ENCODE measurements at regions not wholly inside any gene's neighbourhood (a gene's known extent, or its start where the extent isn't known, plus 50 kb on each side); places are given as distances from the start of the nearest gene placed in this dataset.
A peak's percentile ranks its signal among the peaks of the same experiment; 100 is the strongest.

GRCh38 chr5:101608322-101608721 is 687.8 kb downstream of the SLCO4C1 start:
- no peaks in the 10 kb centered on the region for H3K4me1 ChIP-seq (ENCODE audit: control insufficient read depth in 1 of 2, low read depth in 2 of 2)
- no peaks in the 10 kb centered on the region for H3K9me3 ChIP-seq
- no peak overlapping the region for H3K4me3 ChIP-seq
- ATAC-seq (ENCODE audit: insufficient number of reproducible peaks, low FRiP score, low read depth), result no peak
- H3K36me3 ChIP-seq, result no peaks in the 10 kb centered on the region
- no peak for TF ChIP-seq CTCF (IDR thresholded peaks at IDR 0.05)
- H3K27ac ChIP-seq, result no peak overlapping the region
- H3K27me3 ChIP-seq (replicated peaks; ENCODE audit: insufficient read depth), result no peaks in the 10 kb centered on the region
- DNase-seq (ENCODE audit: low spot score), result no peak

GRCh38 chr5:101605700-101606099 is 690.4 kb downstream of the SLCO4C1 start:
- Histone ChIP-seq H3K4me1 (ENCODE audit: control insufficient read depth in 1 of 2, low read depth in 2 of 2) (no peaks in the 10 kb centered on the region), H3K4me3 (no peak overlapping the region), H3K27me3 (replicated peaks; ENCODE audit: insufficient read depth) (no peaks in the 10 kb centered on the region), H3K36me3 (no peaks in the 10 kb centered on the region), H3K27ac (no peak overlapping the region), H3K9me3 (no peaks in the 10 kb centered on the region)
- no peak for ATAC-seq (ENCODE audit: insufficient number of reproducible peaks, low FRiP score, low read depth)
- no peak for TF ChIP-seq CTCF (IDR thresholded peaks at IDR 0.05)
- DNase-seq (ENCODE audit: low spot score), result no peak

- DNase-seq (ENCODE audit: low spot score) (no peak), ATAC-seq (ENCODE audit: insufficient number of reproducible peaks, low FRiP score, low read depth) (no peak)
- H3K4me3 ChIP-seq, result no peak overlapping the region
- H3K4me1 ChIP-seq (ENCODE audit: control insufficient read depth in 1 of 2, low read depth in 2 of 2), result no peaks in the 10 kb centered on the region
- H3K36me3 ChIP-seq, result no peaks in the 10 kb centered on the region
- no peak for TF ChIP-seq CTCF (IDR thresholded peaks at IDR 0.05)
- no peaks in the 10 kb centered on the region for H3K9me3 ChIP-seq
- H3K27me3 ChIP-seq (replicated peaks; ENCODE audit: insufficient read depth), result no peaks in the 10 kb centered on the region
- no peak overlapping the region for H3K27ac ChIP-seq
These were observed 695.5 kb downstream of the SLCO4C1 start for GRCh38 chr5:101600614-101601013.

GRCh38 chr5:101590384-101590783 is 687.3 kb upstream of the ST8SIA4 start:
- H3K4me1 ChIP-seq (ENCODE audit: control insufficient read depth in 1 of 2, low read depth in 2 of 2), result no peaks in the 10 kb centered on the region
- H3K36me3 ChIP-seq, result no peaks in the 10 kb centered on the region
- TF ChIP-seq CTCF (IDR thresholded peaks at IDR 0.05), result peak; percentile 13
- H3K27me3 ChIP-seq (replicated peaks; ENCODE audit: insufficient read depth), result no peaks in the 10 kb centered on the region
- DNase-seq (ENCODE audit: low spot score) (no peak), ATAC-seq (ENCODE audit: insufficient number of reproducible peaks, low FRiP score, low read depth) (no peak)
- no peak overlapping the region for H3K4me3 ChIP-seq
- no peaks in the 10 kb centered on the region for H3K9me3 ChIP-seq
- H3K27ac ChIP-seq, result no peak overlapping the region

GRCh38 chr5:101585366-101585765 is 682.3 kb upstream of the ST8SIA4 start:
- ATAC-seq (ENCODE audit: insufficient number of reproducible peaks, low FRiP score, low read depth) (no peak), DNase-seq (ENCODE audit: low spot score) (no peak)
- H3K27ac ChIP-seq, result no peak overlapping the region
- H3K27me3 ChIP-seq (replicated peaks; ENCODE audit: insufficient read depth), result no peaks in the 10 kb centered on the region
- H3K36me3 ChIP-seq, result no peaks in the 10 kb centered on the region
- H3K9me3 ChIP-seq, result no peaks in the 10 kb centered on the region
- TF ChIP-seq CTCF (IDR thresholded peaks at IDR 0.05), result no peak
- H3K4me3 ChIP-seq, result no peak overlapping the region
- H3K4me1 ChIP-seq (ENCODE audit: control insufficient read depth in 1 of 2, low read depth in 2 of 2), result no peaks in the 10 kb centered on the region

Measured in thoracic aorta (tissue), 2 donors.